CD4-positive, alpha-beta T cell (primary cell): ENCODE measurements at regions not wholly inside any gene's neighbourhood (a gene's known extent, or its start where the extent isn't known, plus 50 kb on each side); places are given as distances from the start of the nearest gene placed in this dataset.

Experiments used
- ATAC-seq: fragments of 200-7000 bp; cut with Tn5 transposase; one replicate; pipeline ENCODE4 v1.10.0; 2022; ENCODE audit warnings: mild to moderate bottlenecking; ENCODE audit not compliant: poor library complexity
- CTCF ChIA-PET: fragments of 350-600 bp; sonication (Branson Sonifier 250); formaldehyde crosslinking; loops from one replicate; lab custom pipeline; 2021; ENCODE audit warnings: antibody characterized with exemption, inconsistent platforms; lab: Charles Lee
- POLR2A ChIA-PET: fragments of 350-600 bp; sonication (Branson Sonifier 250); formaldehyde crosslinking; loops from one replicate; lab custom pipeline; 2021; ENCODE audit warnings: antibody characterized with exemption, inconsistent platforms; lab: Charles Lee
- DNase-seq, 14 experiments: peaks; one replicate each; pipeline ENCODE4 v3.0.0-alpha.2; 2013 to 2020; ENCODE audit warnings: mixed read lengths in 2 of 14
- H3K27ac ChIP-seq, 2 donors: one replicate each; pipeline versions ENCODE4 v1.5.1 to v1.7.0; 2013; ENCODE audit warnings: low read length in 2 of 2, low read depth in 1 of 2, mild to moderate bottlenecking in 1 of 2
- H3K27me3 ChIP-seq, 2 experiments: 1 replicate in 1 of 2; 2 replicates in 1 of 2; pipeline versions ENCODE4 v1.6.1 to v1.7.0; 2013; ENCODE audit warnings: low read length in 2 of 2, control low read depth in 1 of 2, mild to moderate bottlenecking in 1 of 2, moderate library complexity in 1 of 2; ENCODE audit not compliant: insufficient read depth in 2 of 2, control insufficient read depth in 1 of 2
- H3K36me3 ChIP-seq: one replicate; pipeline ENCODE4 v1.6.1; 2013; ENCODE audit warnings: low read length, control low read depth; ENCODE audit not compliant: insufficient read depth
- H3K4me1 ChIP-seq: one replicate; pipeline ENCODE4 v1.6.1; 2013; ENCODE audit warnings: low read length, control low read depth; ENCODE audit not compliant: insufficient read depth
- H3K4me3 ChIP-seq: one replicate; pipeline ENCODE4 v1.5.1; 2013; ENCODE audit warnings: mild to moderate bottlenecking, low read length, moderate library complexity
- H3K9me3 ChIP-seq, 2 experiments: 1 replicate in 1 of 2; 2 replicates in 1 of 2; pipeline versions ENCODE4 v1.6.1 to v1.7.0; 2013; ENCODE audit warnings: low read length in 2 of 2, mild to moderate bottlenecking in 2 of 2, control low read depth in 1 of 2, moderate library complexity in 1 of 2; ENCODE audit not compliant: control insufficient read depth in 1 of 2, insufficient read depth in 1 of 2
- H3K27ac Mint-ChIP-seq: one replicate; pipeline ENCODE4 v1.8.0; 2020; ENCODE audit warnings: mixed read lengths
- H3K27me3 Mint-ChIP-seq: one replicate; pipeline ENCODE4 v1.8.0; 2021; ENCODE audit warnings: mixed read lengths
- H3K36me3 Mint-ChIP-seq: one replicate; pipeline ENCODE4 v1.8.0; 2021; ENCODE audit warnings: low read depth, mixed read lengths
- H3K4me1 Mint-ChIP-seq: one replicate; pipeline ENCODE4 v1.8.0; 2021; ENCODE audit warnings: low read depth, mixed read lengths
- H3K4me3 Mint-ChIP-seq: one replicate; pipeline ENCODE4 v1.8.0; 2020; ENCODE audit warnings: mild to moderate bottlenecking, mixed read lengths
- H3K9me3 Mint-ChIP-seq: one replicate; pipeline ENCODE4 v1.8.0; 2020; ENCODE audit warnings: mixed read lengths
- intact Hi-C, 2 experiments: fragments of 100-400 bp; cut with DNase I in 1 of 2; cut with micrococcal nuclease in 1 of 2; formaldehyde crosslinking; loops; one replicate each; pipeline versions ENCODE4 v1.15.1 to v1.9.0; 2023 to 2025; cut with DNase I, micrococcal nuclease
- TF ChIP-seq, protein P1 (sequence below): fragments of 200-600 bp; IDR thresholded peaks from one replicate; pipeline ENCODE4 v1.8.0; 2022; ENCODE audit warnings: antibody characterized with exemption, mild to moderate bottlenecking

GRCh38 chr6:169937389-169938261 lies 186.2 kb downstream of the ERMARD start:
- no peaks in the 10 kb centered on the region for H3K9me3 Mint-ChIP-seq
- H3K4me3 ChIP-seq, result no peak overlapping the region

GRCh38 chr6:169936355-169936975 lies 185.0 kb downstream of the ERMARD start:
- peaks cover 7 to 9% of the 10 kb centered on the region in 2 experiments for H3K27me3 ChIP-seq
- H3K36me3 ChIP-seq, result no peaks in the 10 kb centered on the region
- H3K27ac Mint-ChIP-seq, result no peak overlapping the region
- no peaks in the 10 kb centered on the region for H3K9me3 Mint-ChIP-seq
- TF ChIP-seq, protein P1, sequence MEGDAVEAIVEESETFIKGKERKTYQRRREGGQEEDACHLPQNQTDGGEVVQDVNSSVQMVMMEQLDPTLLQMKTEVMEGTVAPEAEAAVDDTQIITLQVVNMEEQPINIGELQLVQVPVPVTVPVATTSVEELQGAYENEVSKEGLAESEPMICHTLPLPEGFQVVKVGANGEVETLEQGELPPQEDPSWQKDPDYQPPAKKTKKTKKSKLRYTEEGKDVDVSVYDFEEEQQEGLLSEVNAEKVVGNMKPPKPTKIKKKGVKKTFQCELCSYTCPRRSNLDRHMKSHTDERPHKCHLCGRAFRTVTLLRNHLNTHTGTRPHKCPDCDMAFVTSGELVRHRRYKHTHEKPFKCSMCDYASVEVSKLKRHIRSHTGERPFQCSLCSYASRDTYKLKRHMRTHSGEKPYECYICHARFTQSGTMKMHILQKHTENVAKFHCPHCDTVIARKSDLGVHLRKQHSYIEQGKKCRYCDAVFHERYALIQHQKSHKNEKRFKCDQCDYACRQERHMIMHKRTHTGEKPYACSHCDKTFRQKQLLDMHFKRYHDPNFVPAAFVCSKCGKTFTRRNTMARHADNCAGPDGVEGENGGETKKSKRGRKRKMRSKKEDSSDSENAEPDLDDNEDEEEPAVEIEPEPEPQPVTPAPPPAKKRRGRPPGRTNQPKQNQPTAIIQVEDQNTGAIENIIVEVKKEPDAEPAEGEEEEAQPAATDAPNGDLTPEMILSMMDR, result no peak
- H3K4me1 Mint-ChIP-seq, result no peaks in the 10 kb centered on the region
- H3K4me1 ChIP-seq, result no peaks in the 10 kb centered on the region
- ChIA-PET POLR2A (no interaction called here), CTCF (no interaction called here)
- no peak overlapping the region for H3K4me3 ChIP-seq
- no peaks in the 10 kb centered on the region for H3K36me3 Mint-ChIP-seq
- no peak overlapping the region for H3K4me3 Mint-ChIP-seq
- peaks cover 7% of the 10 kb centered on the region for H3K27me3 Mint-ChIP-seq
- ATAC-seq (no peak), DNase-seq (no peak)
- intact Hi-C loops, result loop anchor here in 1 of 2 experiments (10.0 kb wide), 1 partner anchor 102 kb away; no protein-coding TSS in a partner anchor
- H3K9me3 ChIP-seq, result peaks cover 0 to 3% of the 10 kb centered on the region in 2 experiments
- H3K27ac ChIP-seq, result no peak overlapping the region

More at GRCh38 chr6:169937389-169938261, 186.2 kb downstream of the ERMARD start:
- H3K4me3 Mint-ChIP-seq, result no peak overlapping the region
- POLR2A ChIA-PET, result no interaction called here
- Histone ChIP-seq H3K27ac (no peak overlapping the region), H3K36me3 (no peaks in the 10 kb centered on the region), H3K27me3 (peaks cover 7 to 9% of the 10 kb centered on the region in 2 experiments), H3K9me3 (peaks cover 0 to 3% of the 10 kb centered on the region in 2 experiments), H3K4me1 (no peaks in the 10 kb centered on the region)
- CTCF ChIA-PET, result no interaction called here
- ATAC-seq, result no peak
- H3K27me3 Mint-ChIP-seq, result peaks cover 7% of the 10 kb centered on the region
- H3K36me3 Mint-ChIP-seq, result no peaks in the 10 kb centered on the region
- no peak overlapping the region for H3K27ac Mint-ChIP-seq
- intact Hi-C loops, result loop anchor here in 1 of 2 experiments (10.0 kb wide), 1 partner anchor 103 kb away; no protein-coding TSS in a partner anchor
- no peaks in the 10 kb centered on the region for H3K4me1 Mint-ChIP-seq
- no peak for DNase-seq
- TF ChIP-seq, protein P1, result no peak

- Mint-ChIP-seq H3K27ac (no peak overlapping the region), H3K36me3 (no peaks in the 10 kb centered on the region), H3K9me3 (no peaks in the 10 kb centered on the region), H3K4me1 (no peaks in the 10 kb centered on the region), H3K4me3 (no peak overlapping the region), H3K27me3 (peaks cover 7% of the 10 kb centered on the region)
- DNase-seq (no peak), ATAC-seq (no peak)
- H3K36me3 ChIP-seq, result no peaks in the 10 kb centered on the region
- H3K4me3 ChIP-seq, result no peak overlapping the region
- POLR2A ChIA-PET, result no interaction called here
- peaks cover 0 to 3% of the 10 kb centered on the region in 2 experiments for H3K9me3 ChIP-seq
- H3K4me1 ChIP-seq, result no peaks in the 10 kb centered on the region
- CTCF ChIA-PET, result no interaction called here
- intact Hi-C loops, result loop anchor here in 1 of 2 experiments (10.0 kb wide), 1 partner anchor 101 kb away; no protein-coding TSS in a partner anchor
- TF ChIP-seq, protein P1, result no peak
- H3K27me3 ChIP-seq, result peaks cover 7 to 9% of the 10 kb centered on the region in 2 experiments
- H3K27ac ChIP-seq, result no peak overlapping the region
Measured at GRCh38 chr6:169935861-169936260, 184.4 kb downstream of the ERMARD start.
